RWPE1 (cell line): ENCODE measurements at regions not wholly inside any gene's neighbourhood (a gene's known extent, or its start where the extent isn't known, plus 50 kb on each side); places are given as distances from the start of the nearest gene placed in this dataset.

Experiments used
- CTCF ChIA-PET: fragments of 350-600 bp; sonication (Branson Sonifier 250); formaldehyde crosslinking; extraction: SDS; loops from one replicate; lab custom pipeline; 2021; lab: Yijun Ruan, JAX
- POLR2A ChIA-PET: fragments of 400-600 bp; formaldehyde crosslinking; extraction: SDS; loops from one replicate; lab custom pipeline; 2020; ENCODE audit warnings: antibody characterized with exemption; ENCODE audit not compliant: low non-redundant PET; lab: Yijun Ruan, JAX
- DNase-seq: peaks from one replicate; pipeline ENCODE4 v3.0.0; 2012; ENCODE audit warnings: low spot score
- H3K27ac ChIP-seq: fragments of 450-650 bp; 2 replicates; pipeline ENCODE4 v1.5.1; 2017
- CTCF ChIP-seq: fragments of 450-650 bp; conservative IDR thresholded peaks from 2 replicates; pipeline ENCODE4 v1.5.1; 2017; ENCODE audit warnings: low read depth, mild to moderate bottlenecking

- CTCF ChIA-PET, result no interaction called here
- no peak for TF ChIP-seq CTCF
- no peak overlapping the region for H3K27ac ChIP-seq
- POLR2A ChIA-PET, result no interaction called here
- no peak for DNase-seq
Observed at GRCh38 chr5:121726991-121727390, 124.7 kb upstream of the FTMT start.

GRCh38 chr5:121731377-121731776 lies 120.3 kb upstream of the FTMT start:
- no peak for TF ChIP-seq CTCF
- POLR2A ChIA-PET, result no interaction called here
- CTCF ChIA-PET, result no interaction called here
- no peak overlapping the region for H3K27ac ChIP-seq
- DNase-seq, result no peak

- CTCF ChIA-PET, result interaction anchor here (0.7 kb wide), 1 partner anchor 1117 kb away, joined by 3 read pairs; no protein-coding TSS in a partner anchor
- POLR2A ChIA-PET, result no interaction called here
- DNase-seq, result no peak
- no peak for TF ChIP-seq CTCF
- H3K27ac ChIP-seq, result no peak overlapping the region
Observed at GRCh38 chr5:121735618-121736017, 116.1 kb upstream of the FTMT start.

- ChIA-PET POLR2A (no interaction called here), CTCF (interaction anchor here (0.6 kb wide), 1 partner anchor 480 kb away, joined by 3 read pairs; no protein-coding TSS in a partner anchor)
- no peak for TF ChIP-seq CTCF
- DNase-seq, result no peak
- H3K27ac ChIP-seq, result no peak overlapping the region
Observed at GRCh38 chr5:121737120-121737519, 114.6 kb upstream of the FTMT start.

GRCh38 chr5:121741156-121741555 lies 110.5 kb upstream of the FTMT start:
- no peak for TF ChIP-seq CTCF
- ChIA-PET CTCF (no interaction called here), POLR2A (no interaction called here)
- DNase-seq, result no peak
- H3K27ac ChIP-seq, result no peak overlapping the region

GRCh38 chr5:121744577-121744976 lies 107.1 kb upstream of the FTMT start:
- TF ChIP-seq CTCF, result no peak
- ChIA-PET CTCF (interaction anchor here (0.6 kb wide), 1 partner anchor 98 kb away, joined by 4 read pairs; no protein-coding TSS in a partner anchor), POLR2A (no interaction called here)
- DNase-seq, result no peak
- no peak overlapping the region for H3K27ac ChIP-seq

- CTCF ChIA-PET, result no interaction called here
- no peak for TF ChIP-seq CTCF
- no peak for DNase-seq
- POLR2A ChIA-PET, result no interaction called here
- H3K27ac ChIP-seq, result no peak overlapping the region
Observed at GRCh38 chr5:121745407-121745806, 106.3 kb upstream of the FTMT start.
